ENCODE measurements at regions not wholly inside any gene's neighbourhood (a gene's known extent, or its start where the extent isn't known, plus 50 kb on each side); places are given as distances from the start of the nearest gene placed in this dataset.

DNA sequence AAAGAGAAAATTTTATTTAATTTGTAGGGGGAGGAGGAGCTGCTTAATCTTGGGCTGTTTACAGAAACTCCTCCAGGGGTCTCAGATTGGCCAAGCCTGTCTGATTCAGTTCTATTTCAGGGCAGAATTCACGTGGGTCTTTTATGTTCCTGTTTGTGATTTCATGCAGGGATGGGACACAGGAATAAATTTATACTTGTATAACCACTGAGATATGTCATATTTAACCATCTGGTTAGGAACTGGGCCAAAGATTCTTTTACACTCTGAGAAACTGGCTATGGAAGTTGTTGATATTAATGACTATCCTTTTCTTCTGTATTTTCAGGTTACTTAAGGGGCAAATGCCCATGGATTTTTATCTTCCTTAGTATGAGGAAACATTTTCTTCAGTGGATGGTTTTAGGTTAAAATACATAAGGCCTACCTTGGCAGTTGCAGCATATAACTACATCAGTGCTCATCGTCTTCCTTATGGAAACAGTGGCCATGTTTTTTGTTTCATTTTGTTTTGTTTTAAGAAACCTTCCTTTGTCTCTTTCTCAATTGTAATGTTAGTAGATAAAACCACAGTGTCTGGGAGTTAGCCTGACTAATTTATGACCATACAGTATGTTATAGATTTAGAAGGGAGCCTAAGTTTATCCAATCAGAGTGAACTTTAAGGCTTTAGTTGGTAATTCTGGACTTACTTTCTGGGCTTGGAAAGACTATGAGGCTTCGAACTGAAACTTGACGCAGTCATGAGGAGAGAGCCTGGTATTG is 132.4 kb upstream of the ANO3 start:
- no peak overlapping the region for H3K4me2 ChIP-seq (ENCODE audit: low read length)
- H3K79me2 ChIP-seq: no peaks in the 10 kb centered on the region
- no peaks in the 10 kb centered on the region for H3K27me3 ChIP-seq (ENCODE audit: control insufficient read depth, insufficient read depth, low read length)
- H3K9me3 ChIP-seq (ENCODE audit: control insufficient read depth, low read length): no peaks in the 10 kb centered on the region
- no peak overlapping the region for H3K27ac ChIP-seq
- no peaks in the 10 kb centered on the region for H3K4me1 ChIP-seq
- no peak overlapping the region for H3K9ac ChIP-seq
- no peak overlapping the region for H2AFZ ChIP-seq
- no peak overlapping the region for H3K4me3 ChIP-seq (ENCODE audit: low read depth, low read length)
- TF ChIP-seq, protein P1, sequence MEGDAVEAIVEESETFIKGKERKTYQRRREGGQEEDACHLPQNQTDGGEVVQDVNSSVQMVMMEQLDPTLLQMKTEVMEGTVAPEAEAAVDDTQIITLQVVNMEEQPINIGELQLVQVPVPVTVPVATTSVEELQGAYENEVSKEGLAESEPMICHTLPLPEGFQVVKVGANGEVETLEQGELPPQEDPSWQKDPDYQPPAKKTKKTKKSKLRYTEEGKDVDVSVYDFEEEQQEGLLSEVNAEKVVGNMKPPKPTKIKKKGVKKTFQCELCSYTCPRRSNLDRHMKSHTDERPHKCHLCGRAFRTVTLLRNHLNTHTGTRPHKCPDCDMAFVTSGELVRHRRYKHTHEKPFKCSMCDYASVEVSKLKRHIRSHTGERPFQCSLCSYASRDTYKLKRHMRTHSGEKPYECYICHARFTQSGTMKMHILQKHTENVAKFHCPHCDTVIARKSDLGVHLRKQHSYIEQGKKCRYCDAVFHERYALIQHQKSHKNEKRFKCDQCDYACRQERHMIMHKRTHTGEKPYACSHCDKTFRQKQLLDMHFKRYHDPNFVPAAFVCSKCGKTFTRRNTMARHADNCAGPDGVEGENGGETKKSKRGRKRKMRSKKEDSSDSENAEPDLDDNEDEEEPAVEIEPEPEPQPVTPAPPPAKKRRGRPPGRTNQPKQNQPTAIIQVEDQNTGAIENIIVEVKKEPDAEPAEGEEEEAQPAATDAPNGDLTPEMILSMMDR (IDR thresholded peaks at IDR 0.05): no peak
- H3K36me3 ChIP-seq (ENCODE audit: control insufficient read depth, insufficient read depth, low read length): no peaks in the 10 kb centered on the region

DNA sequence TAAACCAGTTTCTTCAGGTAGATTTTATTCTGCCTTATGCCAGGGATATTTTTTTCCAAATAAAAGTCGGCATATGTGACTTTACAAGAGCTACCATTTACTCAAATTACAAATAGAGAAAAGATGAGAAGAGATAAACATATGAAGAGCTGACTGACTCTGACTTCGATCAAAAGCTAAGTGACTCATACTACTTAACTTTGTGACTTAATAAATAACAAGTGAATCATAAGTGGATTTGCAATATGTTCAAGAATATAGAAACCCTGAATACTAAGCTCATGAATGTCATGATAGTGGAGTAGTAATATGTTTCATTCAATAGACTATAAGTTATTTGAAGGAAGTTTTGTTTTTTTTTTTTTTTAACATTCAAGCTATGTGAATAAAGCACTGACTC is 130.5 kb upstream of the ANO3 start:
- Histone ChIP-seq H3K9ac (no peak overlapping the region), H3K4me2 (ENCODE audit: low read length) (no peak overlapping the region), H3K27me3 (ENCODE audit: control insufficient read depth, insufficient read depth, low read length) (no peaks in the 10 kb centered on the region), H3K36me3 (ENCODE audit: control insufficient read depth, insufficient read depth, low read length) (no peaks in the 10 kb centered on the region), H3K4me1 (no peaks in the 10 kb centered on the region), H3K79me2 (no peaks in the 10 kb centered on the region), H3K9me3 (ENCODE audit: control insufficient read depth, low read length) (no peaks in the 10 kb centered on the region), H3K27ac (no peak overlapping the region), H3K4me3 (ENCODE audit: low read depth, low read length) (no peak overlapping the region), H2AFZ (no peak overlapping the region)
- TF ChIP-seq, protein P1 (IDR thresholded peaks at IDR 0.05): no peak

DNA sequence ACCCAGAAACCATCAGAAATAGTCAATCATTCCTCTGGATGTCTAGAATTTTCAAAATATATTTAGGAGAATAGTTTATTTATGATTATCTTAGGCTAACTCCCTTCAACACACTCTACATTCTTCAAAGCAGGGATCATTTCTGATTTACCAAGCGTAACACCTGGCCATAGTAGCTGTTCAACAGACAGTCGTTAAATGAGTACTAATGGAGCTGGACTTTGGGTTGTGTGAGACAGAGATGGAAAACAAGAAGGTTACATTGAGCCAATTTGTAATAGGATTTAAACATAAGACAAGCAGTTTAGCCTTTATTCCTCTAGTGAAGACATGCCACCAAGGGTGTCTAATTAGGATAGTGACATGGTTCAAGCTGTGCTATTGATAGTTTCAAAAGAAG is 129.2 kb upstream of the ANO3 start:
- Histone ChIP-seq H2AFZ (no peak overlapping the region), H3K36me3 (ENCODE audit: control insufficient read depth, insufficient read depth, low read length) (no peaks in the 10 kb centered on the region), H3K4me3 (ENCODE audit: low read depth, low read length) (no peak overlapping the region), H3K79me2 (no peaks in the 10 kb centered on the region), H3K27me3 (ENCODE audit: control insufficient read depth, insufficient read depth, low read length) (no peaks in the 10 kb centered on the region), H3K27ac (no peak overlapping the region), H3K4me1 (no peaks in the 10 kb centered on the region), H3K9me3 (ENCODE audit: control insufficient read depth, low read length) (no peaks in the 10 kb centered on the region), H3K9ac (no peak overlapping the region), H3K4me2 (ENCODE audit: low read length) (no peak overlapping the region)
- TF ChIP-seq, protein P1 (IDR thresholded peaks at IDR 0.05): no peak

DNA sequence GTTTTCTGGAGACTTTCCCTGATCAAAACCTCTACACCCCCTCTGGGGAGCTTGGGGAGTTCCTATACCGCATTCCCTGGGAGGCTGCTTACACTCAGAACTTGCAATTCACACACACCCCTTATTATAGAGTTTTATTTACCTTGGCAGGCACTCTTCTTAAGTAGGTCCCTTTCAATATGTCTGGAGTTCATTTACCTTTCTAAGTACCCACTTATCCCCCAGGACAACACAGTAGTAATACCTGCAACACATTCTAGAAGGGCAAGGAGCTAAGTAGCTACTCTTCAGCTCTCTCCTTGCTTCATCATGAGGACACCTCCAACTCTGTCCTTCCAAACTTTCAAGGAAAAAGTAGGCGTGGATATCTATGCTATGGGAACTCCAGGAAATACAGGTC is 127.8 kb upstream of the ANO3 start:
- H3K9me3 ChIP-seq (ENCODE audit: control insufficient read depth, low read length): no peaks in the 10 kb centered on the region
- H3K27ac ChIP-seq: no peak overlapping the region
- H3K36me3 ChIP-seq (ENCODE audit: control insufficient read depth, insufficient read depth, low read length): no peaks in the 10 kb centered on the region
- TF ChIP-seq, protein P1 (IDR thresholded peaks at IDR 0.05): no peak
- H3K9ac ChIP-seq: no peak overlapping the region
- H3K27me3 ChIP-seq (ENCODE audit: control insufficient read depth, insufficient read depth, low read length): no peaks in the 10 kb centered on the region
- no peak overlapping the region for H2AFZ ChIP-seq
- H3K4me1 ChIP-seq: no peaks in the 10 kb centered on the region
- no peaks in the 10 kb centered on the region for H3K79me2 ChIP-seq
- H3K4me2 ChIP-seq (ENCODE audit: low read length): no peak overlapping the region
- H3K4me3 ChIP-seq (ENCODE audit: low read depth, low read length): no peak overlapping the region

DNA sequence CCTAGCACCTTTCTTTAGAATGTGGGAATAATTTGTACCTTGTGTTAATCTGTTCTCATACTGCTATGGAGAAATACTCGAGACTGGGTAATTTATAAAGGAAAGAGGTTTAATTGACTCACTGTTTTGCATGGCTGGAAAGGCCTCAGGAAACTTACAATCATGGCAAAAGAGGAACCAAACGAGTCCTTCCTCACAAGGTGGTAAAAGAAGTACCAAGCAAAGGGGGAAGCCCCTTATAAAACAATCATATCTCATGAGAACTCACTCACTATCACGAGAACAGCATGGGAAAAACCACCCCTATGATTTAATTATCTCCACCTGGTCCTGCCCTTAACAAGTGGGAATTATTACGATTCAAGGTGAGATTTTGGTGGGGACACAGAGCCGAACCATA is 127.1 kb upstream of the ANO3 start:
- Histone ChIP-seq H3K4me3 (ENCODE audit: low read depth, low read length) (no peak overlapping the region), H3K27ac (no peak overlapping the region), H3K9ac (no peak overlapping the region), H3K4me2 (ENCODE audit: low read length) (no peak overlapping the region), H3K36me3 (ENCODE audit: control insufficient read depth, insufficient read depth, low read length) (no peaks in the 10 kb centered on the region), H3K9me3 (ENCODE audit: control insufficient read depth, low read length) (no peaks in the 10 kb centered on the region), H3K4me1 (no peaks in the 10 kb centered on the region), H2AFZ (no peak overlapping the region), H3K79me2 (no peaks in the 10 kb centered on the region), H3K27me3 (ENCODE audit: control insufficient read depth, insufficient read depth, low read length) (no peaks in the 10 kb centered on the region)
- TF ChIP-seq, protein P1 (IDR thresholded peaks at IDR 0.05): no peak
